GM19240 (cell line): ENCODE measurements at regions not wholly inside any gene's neighbourhood (a gene's known extent, or its start where the extent isn't known, plus 50 kb on each side); places are given as distances from the start of the nearest gene placed in this dataset.
"Not testable (repeated sequence)": the region's sequence is repeated elsewhere in the genome, so short reads cannot be mapped to it uniquely, and the experiment has no call there.

ENCODE experiments used
- DNase-seq: peaks from one replicate; pipeline ENCODE4 v3.0.0; 2011; ENCODE audit warnings: low spot score; ENCODE audit not compliant: insufficient read length

DNA sequence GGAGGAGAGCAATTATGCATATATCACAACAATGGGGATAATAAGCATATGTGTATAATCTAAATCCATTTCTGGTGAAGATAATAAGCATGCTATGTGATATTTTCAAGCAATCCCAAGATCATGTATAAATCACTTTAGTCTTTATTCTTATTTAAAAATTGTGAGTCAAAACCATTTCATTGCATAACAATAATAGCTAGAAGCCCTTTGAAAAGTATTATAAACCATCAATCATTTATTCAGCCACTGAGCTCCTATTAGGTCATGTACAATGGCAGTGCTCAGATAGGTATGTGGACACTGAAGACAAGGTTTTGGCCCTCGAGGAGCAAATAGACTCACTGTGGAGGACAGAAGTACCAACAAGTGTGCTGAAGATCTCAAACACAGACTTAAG lies 113.1 kb downstream of the CDCA7 start:
- DNase-seq, result no peak

DNA sequence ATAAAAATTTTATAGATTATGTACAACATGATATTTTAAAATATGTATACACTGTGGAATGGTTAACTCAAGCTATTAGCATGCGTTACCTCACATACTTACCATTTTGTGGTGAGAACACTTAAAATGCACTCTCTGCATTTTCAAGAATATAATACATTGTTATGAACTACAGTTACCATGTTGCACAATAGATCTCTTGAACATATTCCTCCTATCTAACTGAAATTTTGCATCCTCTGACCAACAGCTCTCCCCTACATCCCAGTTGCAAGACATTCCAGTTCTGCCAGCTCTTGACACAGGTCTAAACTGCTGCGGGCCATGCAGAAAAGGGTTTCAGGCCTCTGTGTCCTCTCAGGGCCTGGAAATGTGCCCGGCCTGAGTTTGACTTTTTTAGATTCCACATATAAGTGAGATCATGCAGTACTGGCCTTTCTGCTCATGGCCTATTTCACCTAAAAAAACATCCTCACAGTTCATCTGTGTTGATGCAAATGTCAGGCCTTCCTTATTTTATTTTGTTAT lies 113.7 kb downstream of the CDCA7 start:
- DNase-seq, result no peak

DNA sequence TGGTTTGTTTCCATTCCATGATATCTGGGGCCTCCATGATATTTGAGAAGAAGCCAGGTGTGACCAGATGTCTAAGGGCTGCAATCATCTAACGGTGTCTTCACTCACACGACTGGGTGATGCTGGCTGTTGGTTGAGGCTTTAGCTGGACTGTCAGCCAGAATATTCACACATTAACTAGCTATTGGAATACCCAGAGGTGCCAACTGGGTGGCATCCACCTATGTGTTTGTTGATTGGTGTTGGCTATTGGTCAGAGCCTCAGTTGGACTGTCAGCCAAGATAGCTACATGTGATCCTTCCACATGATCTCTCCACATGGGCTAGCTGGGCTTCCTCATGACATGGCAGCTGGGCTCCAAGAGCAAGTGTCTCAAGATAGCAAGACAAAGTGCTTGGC lies 117.4 kb downstream of the CDCA7 start:
- no peak for DNase-seq

DNA sequence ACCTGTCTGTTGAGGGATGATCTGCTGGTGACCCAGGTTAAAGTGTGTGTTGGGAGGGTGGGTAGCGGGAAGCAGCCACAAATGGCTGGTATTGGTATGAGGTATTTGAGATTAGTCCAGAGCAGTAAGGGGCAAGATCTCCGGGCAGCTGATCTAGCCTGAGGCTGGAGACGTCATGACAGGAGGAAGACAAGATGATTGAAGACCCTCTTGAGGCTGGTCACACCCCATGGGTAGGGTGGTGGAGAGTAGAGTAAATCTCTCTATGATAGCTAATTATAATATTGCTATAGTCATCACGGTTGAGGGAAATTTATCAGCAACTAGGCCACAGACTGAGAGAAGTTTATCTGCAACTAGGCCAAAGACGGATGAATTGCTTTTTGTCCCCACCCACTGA lies 128.5 kb downstream of the CDCA7 start:
- no peak for DNase-seq

DNA sequence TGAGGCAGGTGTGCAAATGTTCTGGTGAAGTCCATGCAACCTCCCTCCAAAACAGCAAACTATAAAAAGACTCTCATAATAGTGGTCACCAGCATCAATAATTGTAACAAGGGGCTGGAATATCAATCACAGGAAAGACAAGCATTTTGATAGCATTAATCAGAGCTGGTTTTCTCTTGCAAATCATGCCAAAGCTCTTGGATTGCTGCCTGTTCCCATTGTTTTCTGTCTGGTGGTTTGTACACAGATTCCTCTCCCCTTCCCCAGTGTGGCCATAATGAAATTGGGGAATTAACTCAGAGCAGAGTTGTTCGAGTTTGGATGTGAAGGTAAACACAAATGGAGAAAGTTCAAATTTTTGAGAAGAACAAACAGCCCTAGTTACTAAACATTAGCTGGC lies 134.2 kb downstream of the CDCA7 start:
- no peak for DNase-seq

DNA sequence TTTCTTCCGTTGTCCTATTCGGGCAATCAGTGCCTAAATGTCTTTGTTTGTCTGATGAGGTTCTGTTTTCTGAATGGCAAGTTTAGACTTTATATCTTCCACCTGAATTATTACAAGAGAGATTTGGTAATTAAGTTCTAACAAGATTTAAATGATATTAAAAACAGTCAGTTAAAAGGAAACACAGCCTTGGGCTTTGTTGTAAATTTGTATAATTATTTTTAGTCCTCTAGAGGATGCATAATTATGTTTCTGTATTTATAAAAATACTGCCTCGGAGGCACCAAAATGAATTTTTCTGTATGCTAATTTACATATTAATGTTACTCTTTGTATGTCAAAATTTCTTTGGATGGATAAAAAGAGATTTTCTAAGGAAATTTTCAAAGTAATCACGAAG lies 136.7 kb downstream of the CDCA7 start:
- DNase-seq, result no peak

DNA sequence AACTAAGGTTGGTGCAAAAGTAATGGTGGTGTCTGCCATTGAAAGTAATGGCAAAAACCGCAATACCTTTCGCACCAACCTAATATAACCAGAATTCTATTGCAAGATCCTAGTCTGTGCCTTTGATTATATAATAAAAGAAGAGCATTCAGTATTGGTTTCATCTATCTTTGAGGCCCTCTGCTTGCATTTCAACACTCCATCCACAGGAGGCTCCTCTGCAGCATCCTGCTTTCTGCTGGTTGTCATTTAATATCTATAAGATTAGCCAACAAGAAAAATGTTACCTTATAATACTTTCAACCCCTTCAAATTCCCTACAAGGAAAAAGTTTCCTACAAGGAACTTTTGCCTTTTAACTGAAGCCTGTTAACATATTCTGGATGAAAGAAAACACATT lies 139.2 kb downstream of the CDCA7 start:
- no peak for DNase-seq

DNA sequence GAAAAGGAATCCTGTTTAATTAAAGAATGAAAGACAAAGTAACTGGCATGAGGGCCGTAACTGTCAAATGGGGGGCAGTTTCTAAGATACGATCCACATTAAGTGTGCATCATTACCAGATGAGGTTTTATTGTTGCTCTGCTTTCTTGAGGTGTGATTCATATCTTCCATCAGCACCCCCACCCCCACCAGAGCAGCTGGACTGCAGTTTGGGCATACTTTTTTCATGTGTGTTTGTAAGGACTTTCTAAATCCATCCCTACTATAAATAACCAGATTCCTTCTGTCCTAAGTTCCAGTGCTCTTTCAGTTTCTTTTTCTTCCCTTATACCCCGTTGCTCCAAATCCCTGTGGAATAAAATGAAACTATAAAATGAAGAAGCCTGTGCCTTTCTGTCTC lies 142.1 kb downstream of the CDCA7 start:
- no peak for DNase-seq

DNA sequence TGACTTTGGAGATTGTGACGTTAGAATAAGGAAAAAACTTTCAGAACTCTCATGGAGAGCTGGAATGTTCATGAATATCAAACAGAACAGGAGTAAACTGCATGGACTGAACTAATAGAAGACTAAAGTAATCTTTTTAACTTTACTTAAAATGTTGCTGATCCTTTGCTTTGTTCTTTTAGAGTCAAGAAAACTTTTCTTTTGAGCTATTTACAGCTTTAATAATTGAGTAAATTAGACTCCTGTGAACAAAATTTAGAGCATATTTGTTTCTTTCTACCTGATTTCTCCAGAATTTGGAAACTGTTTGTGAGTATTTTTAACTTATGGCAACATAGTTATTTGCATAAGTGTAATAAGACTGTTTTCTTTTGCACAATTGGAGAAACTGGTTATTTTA lies 146.3 kb downstream of the CDCA7 start:
- no peak for DNase-seq

DNA sequence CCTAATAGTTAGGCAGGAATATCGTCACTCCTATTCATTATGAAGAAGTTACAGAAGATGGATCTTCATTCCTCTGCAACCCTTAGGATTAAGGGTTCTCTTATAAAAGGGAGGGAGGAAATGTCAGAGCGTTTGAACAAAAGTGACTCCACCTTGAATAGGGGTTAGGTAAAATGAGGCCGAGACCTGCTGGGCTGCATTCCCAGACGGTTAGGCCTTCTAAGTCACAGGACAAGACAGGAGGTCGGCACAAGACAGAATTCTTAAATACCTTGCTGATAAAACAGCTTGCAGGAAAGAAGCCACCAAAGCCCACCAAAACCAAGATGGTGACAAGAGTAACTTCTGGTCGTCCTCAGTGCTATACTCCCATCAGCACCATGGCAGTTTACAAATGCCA lies 147.6 kb downstream of the CDCA7 start:
- no peak for DNase-seq

DNA sequence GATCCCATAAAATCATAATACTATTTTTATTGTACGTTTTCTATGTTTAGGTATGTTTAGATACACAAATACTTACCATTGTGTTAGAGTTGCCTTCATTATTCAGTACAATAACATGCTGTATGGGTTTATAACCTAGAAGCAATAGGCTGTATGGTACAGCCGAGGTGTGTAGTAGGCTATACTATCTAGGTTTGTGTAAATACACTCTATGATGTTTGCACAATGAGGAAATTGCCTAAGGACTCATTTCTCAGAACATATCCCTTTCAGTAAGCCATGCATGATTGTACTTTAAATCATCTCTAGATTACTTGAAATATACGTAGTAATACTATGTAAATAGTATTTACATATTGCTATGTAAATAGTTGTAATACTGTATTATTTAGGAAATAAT lies 156.7 kb downstream of the CDCA7 start:
- no peak for DNase-seq

DNA sequence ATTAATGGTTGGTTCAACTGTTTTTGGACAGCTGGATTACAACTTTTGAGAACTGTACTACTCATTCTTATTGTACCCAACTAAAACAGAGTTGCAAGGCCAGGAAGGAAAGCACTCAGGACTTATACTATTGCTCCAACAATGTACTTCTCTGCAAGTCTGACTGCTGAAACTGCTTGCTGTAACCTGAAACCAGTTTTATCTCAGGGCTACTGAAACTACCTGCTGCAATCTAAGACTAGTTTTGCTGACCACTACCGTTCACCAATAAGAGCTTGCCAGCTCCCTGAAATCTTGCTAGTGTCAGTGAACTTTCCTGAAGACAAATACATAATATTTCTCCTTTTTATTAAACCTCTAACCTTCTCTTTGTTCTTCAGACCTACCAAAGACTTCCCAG lies 157.3 kb downstream of the CDCA7 start:
- no peak for DNase-seq

DNA sequence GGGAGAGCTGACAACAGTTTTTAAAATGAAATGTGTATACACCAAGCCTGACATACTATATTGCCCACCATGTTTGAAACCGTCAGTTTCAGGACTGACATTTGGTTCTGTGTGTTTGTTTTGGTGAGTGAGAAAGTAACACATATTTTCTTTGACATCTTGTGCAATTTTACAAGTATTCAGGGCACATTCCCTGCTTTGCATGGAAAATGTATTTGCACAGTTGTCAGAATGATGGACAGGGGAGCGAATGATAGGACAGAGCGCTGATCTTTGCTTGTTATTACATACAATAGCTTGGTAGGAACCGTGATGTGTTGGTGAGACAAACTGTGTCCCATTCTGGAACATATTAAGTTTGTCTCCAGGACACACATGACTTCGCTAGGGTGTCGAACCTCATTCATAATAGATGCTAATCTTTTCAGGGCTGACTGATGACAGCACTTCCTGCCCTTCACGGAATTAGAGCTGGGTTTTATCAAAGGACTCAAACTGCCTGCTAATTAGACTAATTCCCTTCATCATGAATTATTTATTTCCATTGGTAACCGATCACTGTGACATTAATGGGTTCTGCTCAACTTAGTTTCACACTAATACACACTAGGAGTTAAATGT lies 158.5 kb downstream of the CDCA7 start:
- no peak for DNase-seq

DNA sequence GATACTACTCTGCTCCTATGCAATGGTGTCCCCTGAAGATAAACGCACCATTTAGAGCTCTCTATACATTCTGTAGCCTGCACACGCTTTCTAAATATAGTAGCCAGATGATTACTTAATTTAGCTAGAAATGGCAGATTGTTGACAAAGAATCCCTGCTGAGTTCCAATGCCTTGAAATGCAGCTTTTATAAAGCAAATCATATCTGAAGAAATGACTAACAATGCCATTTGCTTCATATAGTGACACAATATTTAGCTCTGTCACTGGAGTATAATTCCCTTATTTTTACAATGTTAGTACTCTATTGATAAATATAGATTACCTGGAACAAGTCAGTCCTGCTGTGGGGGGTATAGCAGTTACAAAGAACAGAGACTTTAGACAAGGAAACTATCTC lies 166.2 kb downstream of the CDCA7 start:
- no peak for DNase-seq

DNA sequence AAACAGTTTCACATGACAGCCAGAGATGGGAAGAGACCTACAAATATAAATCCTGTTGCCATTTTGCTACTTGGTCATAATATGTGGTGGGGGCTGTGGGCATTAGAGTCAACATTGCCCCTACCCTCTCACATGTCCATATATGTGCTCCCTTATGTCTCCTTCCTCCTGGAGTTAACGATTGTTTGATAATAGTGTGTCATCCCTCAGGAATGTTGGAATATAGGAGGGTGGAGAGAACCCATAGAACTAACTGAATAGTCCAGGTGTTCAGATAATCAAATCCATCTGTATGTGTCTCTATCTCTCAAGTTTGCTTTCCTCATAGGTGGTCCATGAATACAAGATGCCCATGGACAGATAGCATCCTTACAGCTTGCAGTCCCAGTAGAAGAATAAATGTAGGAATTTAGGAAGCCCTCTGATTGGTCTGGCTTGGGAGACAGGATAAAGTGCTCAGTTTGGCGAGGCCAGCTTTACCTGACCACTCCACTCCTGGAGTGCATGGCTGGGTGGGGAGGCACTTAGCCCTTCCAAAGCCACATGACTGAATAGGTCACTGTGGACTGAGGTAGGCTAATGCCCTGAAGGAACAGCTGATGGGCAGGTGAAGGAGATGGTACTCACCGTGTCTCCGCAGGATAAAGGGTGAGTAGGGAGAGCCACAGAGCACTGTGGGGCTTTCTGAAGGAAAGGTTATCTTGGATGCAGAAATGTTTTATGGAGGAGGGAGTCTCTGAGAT lies 166.9 kb downstream of the CDCA7 start:
- no peak for DNase-seq

DNA sequence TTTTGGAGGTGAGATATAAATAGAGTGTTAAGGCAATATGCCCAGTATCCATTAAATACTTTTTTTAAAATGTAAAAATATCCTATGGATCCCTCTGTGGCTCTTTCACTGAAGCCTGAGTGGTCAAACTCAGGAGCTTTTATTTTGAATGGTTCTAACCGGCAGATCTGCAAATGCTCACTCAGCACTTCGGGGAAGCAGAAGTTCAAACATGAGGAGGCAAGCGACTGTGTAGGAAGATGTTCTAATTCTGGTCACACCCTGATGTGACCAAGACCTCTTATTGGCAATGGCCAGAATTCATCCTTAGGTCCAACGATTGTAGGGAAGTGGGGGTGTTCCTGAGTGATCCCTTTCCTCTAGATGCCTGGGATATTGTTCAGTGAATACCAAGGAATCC lies 168.8 kb downstream of the CDCA7 start:
- DNase-seq, result no peak

DNA sequence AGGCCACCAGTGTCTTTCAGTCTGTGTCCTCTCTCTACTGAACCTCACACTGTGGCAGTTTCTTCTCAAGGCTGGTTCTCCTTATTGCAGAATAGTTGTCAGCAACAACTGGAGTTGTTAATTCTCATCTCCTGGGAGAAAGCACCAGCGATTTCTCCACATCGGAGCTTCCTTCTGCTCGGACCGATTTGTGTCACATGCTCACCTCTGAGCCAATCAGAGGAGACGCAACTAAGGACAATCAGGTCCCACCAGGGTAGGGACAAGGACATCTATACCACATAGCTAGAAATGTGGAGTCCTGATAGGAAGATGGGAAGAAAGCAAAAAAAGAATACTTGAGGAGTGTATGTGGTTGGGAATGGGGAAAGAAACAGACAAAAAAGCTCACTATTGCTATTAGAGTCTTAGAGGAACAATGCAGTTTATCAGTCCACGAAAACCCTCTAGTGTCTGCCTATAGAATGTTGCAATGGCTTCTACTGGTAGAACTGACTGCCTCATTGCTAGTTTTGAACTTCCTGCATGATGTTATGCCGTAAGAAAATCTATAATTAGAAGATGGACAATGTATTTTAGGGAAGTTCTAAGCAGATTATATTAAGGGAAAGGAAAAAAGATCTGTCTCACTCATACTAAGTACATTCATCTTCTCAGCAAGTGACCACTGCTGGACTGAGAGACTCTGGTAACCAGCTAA lies 169.7 kb downstream of the CDCA7 start:
- no peak for DNase-seq

DNA sequence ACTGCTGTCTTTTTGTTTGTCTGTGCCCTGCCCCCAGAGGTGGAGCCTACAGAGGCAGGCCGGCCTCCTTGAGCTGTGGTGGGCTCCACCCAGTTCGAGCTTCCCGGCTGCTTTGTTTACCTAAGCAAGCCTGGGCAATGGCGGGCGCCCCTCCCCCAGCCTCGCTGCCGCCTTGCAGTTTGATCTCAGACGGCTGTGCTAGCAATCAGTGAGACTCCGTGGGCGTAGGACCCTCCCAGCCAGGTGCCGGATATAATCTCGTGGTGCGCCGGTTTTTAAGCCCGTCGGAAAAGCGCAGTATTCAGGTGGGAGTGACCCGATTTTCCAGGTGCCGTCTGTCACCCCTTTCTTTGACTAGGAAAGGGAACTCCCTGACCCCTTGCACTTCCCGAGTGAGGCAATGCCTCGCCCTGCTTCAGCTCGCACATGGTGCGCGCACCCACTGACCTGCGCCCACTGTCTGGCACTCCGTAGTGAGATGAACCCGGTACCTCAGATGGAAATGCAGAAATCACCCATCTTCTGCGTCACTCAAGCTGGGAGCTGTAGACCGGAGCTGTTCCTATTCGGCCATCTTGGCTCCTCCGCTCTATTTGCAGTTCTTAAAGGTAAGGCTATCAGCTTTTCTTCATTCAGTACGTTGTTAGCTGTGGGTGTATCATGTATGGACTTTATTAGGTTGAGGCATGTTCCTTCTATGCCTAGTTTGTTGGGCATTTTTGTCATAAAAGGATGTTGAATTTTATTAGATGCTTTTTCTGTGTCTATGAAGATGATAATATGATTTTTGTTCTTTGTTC lies 178.3 kb downstream of the CDCA7 start:
- DNase-seq, result not testable (repeated sequence)

DNA sequence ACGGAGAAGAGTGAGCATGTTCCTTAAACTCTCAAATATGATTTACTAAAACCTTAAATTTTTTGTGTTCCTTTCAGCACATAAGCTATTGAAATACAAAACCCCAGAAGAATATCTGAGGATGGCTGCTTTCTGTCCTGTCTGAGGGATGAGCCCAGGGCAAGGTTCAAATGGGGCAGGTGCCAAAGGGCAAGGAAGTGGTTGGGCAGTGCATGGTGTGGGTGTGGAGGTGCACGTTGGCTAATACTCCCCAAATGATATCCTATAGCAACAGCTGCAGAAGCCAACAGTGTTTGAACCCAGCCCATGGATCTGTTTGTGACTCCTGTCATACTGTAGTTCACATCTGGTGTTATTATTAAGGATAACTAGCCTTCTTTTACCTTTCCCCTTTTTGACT lies 183.0 kb downstream of the CDCA7 start:
- DNase-seq, result no peak

DNA sequence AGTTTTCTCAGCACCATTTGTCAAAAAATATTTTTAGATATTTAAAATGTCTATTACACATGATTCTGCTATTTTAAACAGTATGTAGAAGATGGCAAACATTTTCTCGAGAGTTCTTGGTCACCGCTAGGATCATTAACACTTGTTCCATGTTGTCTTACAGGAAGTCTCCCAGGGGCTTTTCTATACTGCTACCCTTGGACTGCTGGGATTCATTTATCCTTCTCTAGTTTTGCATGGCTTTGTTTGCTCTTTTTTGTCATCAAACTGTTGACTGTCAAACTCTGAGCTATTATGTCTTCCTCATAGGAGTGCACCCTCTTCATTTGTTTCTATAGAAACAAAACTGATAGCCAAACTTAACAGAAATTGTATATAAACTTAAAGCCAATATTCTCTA lies 184.9 kb downstream of the CDCA7 start:
- no peak for DNase-seq

DNA sequence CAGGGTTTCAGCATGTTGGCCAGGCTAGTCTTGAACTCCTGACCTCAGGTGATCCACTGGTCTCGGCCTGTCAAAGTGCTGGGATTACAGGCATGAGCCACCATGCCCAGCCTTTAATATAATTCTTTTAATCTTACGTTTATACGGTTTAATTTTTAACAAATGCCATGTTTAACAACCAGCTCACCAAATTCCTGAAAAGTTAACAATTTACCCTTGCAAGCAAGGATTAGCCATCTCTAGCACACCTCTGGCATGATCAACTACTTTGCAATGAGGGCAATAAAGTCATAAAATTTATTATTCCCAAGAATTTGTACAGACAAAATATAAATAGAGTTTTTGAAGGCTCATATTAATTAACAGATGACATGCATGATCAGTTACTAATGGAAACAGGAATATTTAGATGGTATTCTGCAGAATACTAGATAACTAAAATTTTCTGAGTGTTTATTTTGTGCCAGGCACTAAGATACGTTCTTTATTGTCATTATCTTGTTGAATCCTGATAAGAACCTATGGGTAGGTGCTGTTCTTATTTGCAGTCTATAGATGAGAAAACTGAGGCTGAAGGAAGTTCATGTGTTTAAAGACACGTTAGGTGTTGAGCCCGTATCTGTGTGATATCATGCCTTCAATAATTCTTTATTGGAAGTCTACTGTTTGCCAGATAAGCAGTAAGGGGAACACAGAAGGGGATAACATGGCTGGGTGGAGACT lies 190.1 kb downstream of the CDCA7 start:
- no peak for DNase-seq
